RCC 7860 (cell line): ENCODE measurements at regions not wholly inside any gene's neighbourhood (a gene's known extent, or its start where the extent isn't known, plus 50 kb on each side); places are given as distances from the start of the nearest gene placed in this dataset.

Experiments used
- DNase-seq: peaks from one replicate; pipeline ENCODE4 v3.0.0-alpha.2; 2015; ENCODE audit warnings: low spot score
- FAIRE-seq: peaks from 2 replicates; lab custom pipeline; 2012; peaks lifted over from hg19 to GRCh38; lab: Jason Lieb, UNC

DNA sequence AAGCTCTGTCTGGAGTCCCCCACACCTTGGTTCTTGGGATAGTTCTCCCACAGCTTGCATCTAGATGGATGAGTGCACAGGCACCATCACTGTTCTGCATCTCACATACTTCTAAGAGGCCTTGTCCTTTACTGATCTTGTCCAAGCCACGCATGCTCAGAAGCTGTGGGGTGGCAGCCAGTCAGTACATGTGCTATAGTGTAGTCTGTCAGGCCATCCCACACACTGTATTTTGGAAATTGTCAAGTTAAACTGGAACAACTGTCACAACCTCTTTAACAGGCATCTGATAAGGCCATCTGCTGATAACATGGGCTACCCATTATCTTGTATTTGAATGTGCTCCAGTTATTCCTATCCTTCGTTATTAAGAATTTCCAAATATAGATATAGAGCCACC is 296.5 kb upstream of the AZI2 start:
- FAIRE-seq (no peak), DNase-seq (no peak)

DNA sequence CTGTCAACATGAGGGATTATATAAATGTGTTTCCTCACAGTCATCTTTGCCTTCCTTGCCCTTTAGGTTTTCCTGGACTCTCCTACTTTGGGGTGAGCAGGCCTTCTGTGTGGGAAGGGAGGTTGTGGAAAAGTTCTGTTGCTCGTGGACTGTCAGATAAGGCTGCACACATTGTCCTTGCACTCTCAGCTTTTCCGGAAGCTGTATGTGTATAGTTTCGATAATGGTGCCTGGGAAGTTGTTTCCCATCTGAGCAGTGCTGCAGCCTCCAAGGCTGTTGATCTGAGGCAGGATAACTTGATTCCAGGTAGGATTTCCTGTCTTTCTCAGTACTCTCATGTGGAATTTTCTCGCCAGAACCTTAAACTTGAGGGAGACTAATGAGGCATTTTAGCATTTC is 297.8 kb upstream of the AZI2 start:
- no peak for DNase-seq
- FAIRE-seq: no peak

DNA sequence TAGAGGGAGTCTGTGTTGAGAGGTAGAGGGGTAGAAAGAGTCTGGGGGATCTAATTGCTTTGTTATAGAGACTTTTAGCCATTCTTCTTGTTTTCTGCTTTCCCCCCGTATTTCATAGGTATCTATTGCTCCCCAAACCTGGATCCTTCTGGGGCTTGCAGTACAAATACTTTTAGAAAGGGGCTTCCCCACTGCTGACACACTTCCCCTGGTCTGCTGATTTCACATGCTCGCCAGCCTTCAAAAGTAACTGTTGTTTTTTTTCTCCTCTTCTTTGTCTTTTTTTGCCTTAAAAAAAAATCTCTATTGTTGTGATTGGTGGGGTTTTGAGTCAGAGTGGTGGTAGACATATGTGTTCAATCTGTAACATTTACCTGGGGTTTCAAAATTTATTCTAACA is 300.6 kb upstream of the AZI2 start:
- FAIRE-seq (no peak), DNase-seq (no peak)

DNA sequence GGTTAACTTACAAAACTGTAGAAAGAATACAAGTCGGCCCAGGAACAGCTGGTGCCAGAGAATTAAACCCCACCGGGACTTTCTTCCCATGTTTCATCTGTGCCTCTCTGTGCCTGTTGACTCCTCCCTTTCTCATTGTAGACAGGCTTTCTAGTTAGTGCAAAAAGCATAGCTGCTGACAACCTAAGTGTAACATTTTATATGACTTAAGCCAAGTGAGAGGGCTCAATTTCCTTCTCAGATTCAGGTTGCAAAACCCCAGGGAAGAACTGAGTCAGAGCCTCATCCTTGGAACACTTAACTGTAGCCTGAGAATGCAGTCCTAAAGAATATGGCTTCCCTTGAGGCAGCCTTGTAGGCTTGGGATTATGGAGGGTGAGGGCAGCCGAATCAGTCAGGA is 302.5 kb upstream of the AZI2 start:
- DNase-seq (no peak), FAIRE-seq (no peak)

DNA sequence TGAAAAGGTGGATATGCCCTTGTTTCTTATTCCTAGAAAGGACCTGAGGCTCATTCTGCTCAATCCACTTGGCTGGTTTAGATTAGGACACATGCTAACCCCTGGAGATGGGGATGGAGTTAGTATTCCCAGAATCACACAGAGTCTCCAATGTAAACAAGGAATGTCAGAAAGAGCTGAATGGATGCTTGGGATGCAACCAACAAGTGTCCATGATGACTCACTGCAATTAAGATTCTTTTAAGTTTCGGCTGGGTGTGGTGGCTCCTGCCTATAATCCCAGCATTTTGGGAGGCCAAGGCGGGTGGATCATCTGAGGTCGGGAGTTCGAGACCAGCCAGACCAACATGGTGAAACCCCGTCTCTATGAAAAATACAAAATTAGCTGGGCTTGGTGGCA is 315.5 kb upstream of the AZI2 start:
- no peak for DNase-seq
- no peak for FAIRE-seq

DNA sequence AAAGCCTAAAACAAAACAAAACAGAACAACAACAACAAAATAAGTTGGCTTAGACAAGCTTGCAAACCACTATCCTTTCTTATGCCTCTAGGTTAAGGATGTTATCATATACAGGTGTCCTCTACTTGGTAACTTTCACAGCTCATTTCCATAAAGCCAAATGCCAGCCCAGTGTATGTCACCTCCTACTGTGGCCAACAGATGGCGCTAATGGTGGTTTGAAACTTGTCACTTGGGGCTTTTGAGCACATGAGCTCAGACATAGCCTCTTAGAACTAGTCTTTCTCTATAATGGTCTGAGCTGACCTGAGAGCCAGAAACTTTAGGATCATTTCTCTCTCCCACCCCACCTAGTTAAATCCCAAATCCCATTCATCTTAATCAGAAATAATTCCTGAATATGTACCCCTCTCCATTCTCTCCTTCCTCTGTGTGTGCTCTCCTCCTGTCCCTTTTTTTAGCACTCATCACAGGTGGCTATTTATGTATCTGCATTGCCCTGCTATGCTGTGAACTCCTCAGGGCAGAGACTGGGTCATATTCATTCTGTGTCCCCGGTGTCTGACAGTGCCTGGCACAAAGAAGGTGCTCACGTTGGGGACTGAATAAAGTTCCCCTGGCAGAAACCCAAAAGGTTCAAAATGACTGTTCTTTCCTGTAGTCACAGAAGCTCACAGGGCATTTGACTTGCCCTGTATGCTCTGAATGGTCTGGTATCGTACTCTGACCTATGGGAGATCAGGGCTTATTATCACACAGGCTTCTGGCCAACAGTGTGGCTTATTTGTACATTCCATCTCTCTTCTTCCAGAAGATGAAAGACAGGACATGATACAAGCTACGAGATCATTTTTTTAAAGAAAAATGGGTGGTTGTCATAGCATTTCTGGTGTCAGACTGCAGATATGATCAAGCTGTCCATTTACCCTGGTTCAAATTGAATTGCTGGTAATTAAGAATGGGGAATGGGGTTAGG is 319.3 kb upstream of the AZI2 start:
- DNase-seq (peak; percentile 36), FAIRE-seq (peak; percentile 7)

DNA sequence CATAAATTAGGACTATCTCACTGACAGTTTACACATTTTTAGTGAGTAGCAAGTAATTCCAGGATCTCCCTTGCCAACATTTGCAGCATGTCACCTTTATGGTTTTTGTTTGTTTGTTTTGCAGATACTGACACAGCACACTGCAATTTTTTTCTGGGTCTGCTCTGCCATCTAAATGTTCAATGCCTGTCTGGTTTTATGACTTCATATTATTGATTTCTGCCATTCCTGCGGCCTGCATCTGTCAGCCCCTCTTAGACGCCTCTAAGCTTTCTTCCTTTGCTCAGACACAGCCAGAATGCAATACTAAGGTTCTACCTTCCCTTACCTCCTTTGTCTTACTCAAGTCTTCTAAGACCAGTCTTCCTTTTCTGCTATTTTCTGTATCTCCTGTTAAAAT is 321.2 kb upstream of the AZI2 start:
- FAIRE-seq: no peak
- DNase-seq: no peak

DNA sequence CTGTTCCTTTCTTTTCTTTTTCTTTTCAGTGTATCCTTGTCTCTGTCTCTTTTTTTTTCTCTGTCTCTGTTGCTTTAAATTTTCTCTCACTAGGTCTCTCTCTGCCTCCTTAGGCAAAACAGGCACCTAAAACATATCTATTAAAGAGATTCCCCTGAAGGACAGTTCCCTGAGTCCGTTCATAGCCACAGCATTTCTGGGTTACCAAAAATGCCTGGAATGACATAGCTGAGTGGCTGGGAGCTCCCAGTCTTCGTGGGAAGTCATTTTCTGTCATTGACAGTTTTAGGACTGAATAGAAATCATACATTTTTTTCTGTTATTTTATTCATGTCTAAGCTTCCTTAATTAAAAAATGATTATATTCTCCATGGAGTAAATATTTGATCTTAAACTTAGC is 323.8 kb upstream of the AZI2 start:
- FAIRE-seq (no peak), DNase-seq (no peak)

DNA sequence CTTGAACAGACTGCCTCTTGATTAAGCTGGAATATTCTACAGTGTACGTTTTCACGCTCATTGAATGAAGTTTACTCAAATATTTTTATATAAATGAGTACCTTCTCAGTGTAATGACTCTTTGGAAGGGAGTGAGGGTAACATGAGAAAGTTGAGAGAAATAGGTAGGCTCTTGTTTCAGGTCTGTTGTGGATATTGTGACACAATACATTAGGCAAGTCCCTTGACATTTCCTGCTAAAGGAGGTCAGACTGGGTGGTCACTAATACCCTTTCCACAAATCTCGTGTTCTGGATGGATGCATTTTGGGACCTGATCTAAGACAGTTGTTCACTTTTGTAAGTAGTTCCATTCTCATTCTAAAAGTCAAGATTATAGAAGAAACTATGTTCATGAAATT is 324.8 kb upstream of the AZI2 start:
- FAIRE-seq (no peak), DNase-seq (no peak)

DNA sequence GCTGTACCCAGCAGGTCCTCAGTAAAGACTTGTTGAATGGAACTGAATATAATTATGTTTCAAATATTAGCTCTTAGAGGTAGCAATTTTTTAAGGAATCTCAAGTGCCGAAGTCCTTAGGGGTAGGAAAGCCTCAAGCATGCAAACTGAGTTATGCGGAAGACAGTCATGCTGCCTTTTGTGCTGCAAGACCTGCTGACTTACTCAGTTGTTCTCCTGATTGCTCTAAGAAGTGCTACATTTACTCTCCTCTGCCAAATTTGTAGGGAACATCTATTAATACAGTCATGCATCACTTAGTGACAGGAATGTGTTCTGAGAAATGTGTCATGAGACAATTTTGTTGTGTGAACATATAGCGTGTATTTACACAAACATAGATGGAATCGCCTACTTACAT is 325.6 kb upstream of the AZI2 start:
- DNase-seq (no peak), FAIRE-seq (no peak)

DNA sequence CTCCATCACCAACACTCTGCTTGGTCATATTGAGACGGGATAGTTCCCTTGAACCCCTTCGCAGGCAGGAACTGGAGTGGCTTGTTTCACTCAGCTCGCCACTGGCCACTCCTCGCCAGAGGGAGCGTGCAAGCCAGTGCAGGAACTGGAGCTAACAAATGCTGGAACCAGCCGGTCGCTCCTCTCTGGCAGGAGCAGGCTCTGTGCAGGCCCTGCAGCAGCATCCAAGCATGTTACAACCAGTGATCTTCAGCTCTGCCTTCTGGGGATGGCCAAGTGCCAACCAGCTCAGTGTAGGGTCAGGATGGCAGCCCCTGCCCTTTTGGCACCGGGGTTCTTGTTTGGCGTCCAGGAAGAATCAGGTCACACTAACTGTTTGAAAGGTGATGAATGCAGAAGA is 329.0 kb upstream of the AZI2 start:
- no peak for FAIRE-seq
- DNase-seq: no peak

DNA sequence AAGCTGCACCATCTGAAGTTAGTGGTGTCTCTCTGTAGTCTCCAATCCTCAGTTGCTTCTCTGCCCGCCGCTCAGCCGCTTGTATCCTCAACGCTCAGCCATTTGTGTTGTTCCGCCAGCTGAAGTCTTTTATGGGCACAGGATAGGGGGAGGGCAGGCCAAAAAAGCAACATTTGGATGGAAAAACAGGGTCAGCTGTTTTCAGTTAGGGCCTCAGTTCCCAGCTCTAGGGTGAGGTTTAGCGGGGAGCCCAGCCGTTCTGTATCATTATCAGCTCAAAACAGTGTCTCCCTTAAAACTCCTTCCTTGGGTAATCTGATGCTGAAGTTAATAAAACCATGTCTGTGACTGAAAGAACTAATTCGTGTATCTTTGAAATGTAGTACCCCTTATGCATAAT is 329.5 kb upstream of the AZI2 start:
- FAIRE-seq: no peak
- no peak for DNase-seq

DNA sequence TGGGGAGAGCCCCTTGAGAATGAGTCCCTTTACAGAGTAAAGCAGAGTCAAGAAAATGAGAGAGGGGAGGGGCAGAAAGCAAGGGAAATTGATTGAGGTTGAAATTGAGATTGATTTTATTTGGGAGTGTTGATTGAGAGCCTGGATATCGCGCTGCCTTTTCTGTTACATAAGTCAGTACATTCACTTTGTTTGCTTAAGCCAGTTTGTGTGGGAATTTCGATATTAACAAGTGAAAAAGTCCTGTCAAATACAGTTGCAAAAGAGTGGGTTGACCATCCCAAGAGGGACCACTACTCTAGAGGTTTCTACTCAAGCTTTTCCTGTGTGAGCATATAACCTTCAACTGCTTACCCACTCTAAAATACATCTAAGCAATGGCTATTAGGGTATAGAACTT is 331.4 kb upstream of the AZI2 start:
- FAIRE-seq (no peak), DNase-seq (no peak)

DNA sequence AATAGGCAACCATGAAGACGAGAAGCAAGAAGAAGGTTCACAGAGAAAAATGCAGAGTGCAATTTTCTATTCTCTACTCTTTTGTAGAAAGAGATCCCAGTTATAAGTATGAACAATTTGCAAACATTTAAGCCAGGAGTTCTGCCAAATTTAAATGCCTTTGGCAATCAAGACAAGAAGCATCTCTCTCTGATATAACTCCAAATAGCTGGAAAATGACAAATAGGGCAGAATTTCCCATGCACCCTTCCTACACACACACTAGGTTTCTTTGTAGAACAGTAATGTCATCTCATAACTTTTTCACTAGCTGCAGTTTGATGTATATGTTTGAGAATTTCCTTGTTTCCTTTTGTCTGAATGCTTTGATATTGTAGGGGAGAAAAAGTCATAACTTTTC is 333.5 kb upstream of the AZI2 start:
- FAIRE-seq (no peak), DNase-seq (no peak)

DNA sequence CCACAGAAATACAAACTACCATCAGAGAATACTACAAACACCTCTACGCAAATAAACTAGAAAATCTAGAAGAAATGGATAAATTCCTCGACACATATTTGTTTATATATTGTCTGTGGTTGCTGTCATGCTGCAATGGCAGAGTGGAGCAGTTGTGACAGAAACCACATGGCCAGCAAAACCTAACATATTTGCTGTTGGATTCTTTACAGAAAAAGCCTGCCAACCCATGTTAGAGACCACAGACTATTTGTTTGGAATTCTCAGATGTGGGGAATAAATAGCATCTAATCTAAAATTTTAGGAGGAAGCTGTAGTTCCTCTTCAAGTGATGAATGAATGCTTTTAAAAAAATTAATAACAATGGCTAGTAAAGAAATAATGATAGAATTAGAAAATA is 341.6 kb upstream of the AZI2 start:
- DNase-seq: no peak
- no peak for FAIRE-seq

DNA sequence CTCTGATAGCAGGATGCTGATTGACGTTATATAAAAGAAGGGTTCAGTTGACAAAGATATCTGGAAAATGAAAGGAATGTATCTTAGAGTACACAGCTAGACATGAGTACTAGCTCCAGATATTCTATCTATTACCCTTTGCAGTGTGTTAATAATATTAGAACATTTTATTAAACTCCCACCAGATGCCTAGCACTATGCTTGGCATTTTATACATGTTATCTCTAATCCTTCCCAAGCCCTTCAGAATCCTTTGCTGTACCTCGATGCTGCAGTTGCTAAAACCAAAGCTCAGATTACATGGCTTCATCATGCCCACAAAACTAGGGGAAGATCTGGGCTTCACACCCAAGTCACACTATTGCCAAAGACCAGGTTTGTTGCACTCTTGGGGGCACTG is 350.1 kb upstream of the AZI2 start:
- DNase-seq (no peak), FAIRE-seq (no peak)

DNA sequence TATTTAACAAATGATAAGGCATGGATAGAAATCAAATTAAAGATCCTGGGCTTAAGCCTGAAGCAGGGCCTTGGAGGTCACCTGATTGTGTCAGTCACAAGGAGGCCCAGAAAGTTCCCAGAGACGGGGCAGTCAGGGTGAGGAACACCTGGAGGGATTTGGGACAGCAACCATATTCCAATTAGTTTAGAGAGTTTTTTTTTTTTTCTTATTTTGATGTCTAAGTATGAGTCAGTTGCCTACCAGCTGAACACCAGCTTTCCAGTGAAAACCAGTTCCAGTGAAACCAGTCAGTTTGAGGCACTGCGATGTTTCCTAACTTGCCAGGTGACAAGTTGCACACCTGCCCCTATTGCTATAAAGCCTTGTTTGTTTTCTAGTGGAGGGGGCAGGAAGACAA is 350.7 kb upstream of the AZI2 start:
- DNase-seq (no peak), FAIRE-seq (no peak)

DNA sequence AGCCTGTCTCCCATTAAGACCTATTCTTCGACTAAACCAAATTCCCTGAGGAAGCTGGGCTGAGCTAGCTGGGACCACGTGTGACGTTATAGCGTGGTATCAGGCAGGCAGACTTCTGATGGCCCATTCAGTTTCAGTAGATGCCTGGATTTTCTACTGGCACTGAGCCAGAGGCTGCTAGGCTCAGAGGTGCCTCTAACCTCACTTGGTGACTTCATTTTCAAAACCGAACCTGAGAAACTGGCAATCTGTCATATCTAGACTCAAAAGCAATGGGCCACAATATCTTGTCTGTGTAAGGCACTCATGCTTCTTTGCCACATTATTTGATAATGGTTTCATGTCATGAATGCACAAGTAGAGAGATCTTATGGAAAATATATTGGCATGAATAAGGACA is 352.1 kb upstream of the AZI2 start:
- no peak for FAIRE-seq

DNA sequence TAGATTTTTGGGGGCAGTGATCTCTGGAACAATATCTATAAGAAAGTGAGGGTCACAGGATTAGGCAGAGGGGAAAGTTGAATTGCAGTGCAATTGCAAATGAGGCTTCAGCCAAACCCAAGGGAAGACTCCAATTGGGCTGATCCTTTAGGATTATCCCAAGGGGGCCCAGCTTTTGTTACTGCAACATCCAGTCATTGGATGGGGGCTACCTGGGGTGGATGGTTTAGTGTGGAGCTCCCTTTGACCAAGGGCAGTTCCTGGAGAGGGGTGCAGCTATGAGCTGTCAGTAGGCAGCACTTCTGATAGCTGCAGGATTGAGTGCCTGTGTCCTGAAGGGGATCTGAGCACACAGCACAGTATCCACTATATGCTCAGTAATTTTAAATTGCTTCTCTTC is 355.2 kb upstream of the AZI2 start:
- FAIRE-seq (no peak), DNase-seq (no peak)

More for the DNA sequence above, 352.1 kb upstream of the AZI2 start:
- DNase-seq: no peak

DNA sequence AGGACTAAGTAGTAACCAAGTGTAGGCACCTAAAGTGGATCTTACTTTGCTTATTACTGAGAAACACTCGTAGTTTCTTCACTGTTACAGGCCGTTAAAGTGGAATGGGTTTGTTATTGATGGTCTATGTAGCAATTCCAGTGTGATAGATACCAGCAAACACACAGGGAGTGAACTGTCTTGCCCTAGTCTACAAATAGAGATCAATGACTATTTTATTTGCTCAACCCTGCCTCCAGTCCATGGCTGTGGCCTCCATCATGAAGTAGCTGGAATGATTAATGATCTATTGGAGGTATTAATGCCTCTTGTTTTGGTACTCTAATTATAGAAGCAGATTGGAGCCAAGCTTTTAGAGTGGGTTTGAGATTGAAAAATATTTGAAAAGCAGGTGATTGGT is 362.7 kb upstream of the AZI2 start:
- DNase-seq (no peak), FAIRE-seq (no peak)

DNA sequence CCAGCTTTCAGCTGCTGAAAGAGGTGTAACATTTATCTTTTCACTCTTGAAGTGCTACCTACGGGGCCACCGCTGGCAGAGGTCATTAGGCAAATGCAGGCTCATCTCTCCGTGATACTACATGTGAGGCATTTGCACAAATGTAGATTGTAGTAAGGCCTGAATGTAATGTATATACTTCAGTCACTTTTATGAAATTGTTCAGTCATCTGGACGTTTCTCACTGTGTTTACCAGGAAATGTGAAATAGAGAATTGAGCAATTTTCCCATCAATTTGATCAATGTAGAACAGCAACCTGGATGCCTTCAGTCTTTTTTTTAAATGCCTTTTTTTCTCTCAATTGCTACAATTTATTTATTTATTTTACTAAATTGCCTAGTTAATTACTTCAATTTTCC is 368.3 kb upstream of the AZI2 start:
- FAIRE-seq (no peak), DNase-seq (no peak)

DNA sequence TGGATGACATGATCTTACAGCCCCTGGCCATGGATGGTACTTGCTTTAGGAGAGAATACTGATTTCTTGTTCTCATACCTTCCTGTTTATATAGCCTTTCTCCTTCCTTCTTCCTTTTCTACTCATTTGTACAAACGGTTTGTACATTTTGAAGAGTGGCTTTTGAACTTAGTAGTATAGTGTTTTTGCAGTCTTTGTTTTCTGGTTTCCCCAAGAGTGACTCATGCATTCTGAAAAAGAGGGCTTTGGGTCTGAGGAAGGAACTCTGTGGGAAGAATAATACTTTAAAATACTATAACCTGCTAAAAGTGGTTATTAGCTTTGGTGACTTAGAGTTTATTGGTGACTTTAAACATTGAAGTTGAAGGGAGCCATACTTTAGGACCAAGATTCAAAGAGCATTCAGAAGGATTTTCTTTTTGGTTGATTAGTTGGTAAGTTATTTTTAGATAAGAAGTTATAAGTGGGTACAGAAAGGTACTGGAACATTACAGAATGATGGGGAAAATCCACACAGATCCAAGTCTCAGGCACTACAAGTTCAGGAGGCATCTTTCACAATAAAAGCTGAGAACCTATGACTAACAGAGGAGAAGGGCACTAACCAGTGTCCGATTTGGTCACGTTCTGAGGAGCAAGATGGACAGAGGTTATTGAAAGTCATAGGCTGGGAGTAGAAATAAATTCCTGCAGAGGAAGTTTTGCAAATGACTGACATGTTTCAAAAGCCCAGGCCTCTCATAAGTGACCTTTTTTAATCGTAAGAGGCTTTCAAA is 369.6 kb upstream of the AZI2 start:
- FAIRE-seq: no peak
- no peak for DNase-seq
